ENCODE measurements at regions not wholly inside any gene's neighbourhood (a gene's known extent, or its start where the extent isn't known, plus 50 kb on each side); places are given as distances from the start of the nearest gene placed in this dataset.

GRCh38 chr17:70668276-70668937 lies 499.1 kb downstream of the KCNJ2 start:
- H3K27me3 ChIP-seq (ENCODE audit: control insufficient read depth, insufficient read depth, low read length): no peaks in the 10 kb centered on the region
- ChIA-PET CTCF (no interaction called here), POLR2A (no interaction called here)
- H3K9me3 ChIP-seq (ENCODE audit: control insufficient read depth, insufficient read depth, low read length): no peaks in the 10 kb centered on the region
- TF ChIP-seq, protein P1, sequence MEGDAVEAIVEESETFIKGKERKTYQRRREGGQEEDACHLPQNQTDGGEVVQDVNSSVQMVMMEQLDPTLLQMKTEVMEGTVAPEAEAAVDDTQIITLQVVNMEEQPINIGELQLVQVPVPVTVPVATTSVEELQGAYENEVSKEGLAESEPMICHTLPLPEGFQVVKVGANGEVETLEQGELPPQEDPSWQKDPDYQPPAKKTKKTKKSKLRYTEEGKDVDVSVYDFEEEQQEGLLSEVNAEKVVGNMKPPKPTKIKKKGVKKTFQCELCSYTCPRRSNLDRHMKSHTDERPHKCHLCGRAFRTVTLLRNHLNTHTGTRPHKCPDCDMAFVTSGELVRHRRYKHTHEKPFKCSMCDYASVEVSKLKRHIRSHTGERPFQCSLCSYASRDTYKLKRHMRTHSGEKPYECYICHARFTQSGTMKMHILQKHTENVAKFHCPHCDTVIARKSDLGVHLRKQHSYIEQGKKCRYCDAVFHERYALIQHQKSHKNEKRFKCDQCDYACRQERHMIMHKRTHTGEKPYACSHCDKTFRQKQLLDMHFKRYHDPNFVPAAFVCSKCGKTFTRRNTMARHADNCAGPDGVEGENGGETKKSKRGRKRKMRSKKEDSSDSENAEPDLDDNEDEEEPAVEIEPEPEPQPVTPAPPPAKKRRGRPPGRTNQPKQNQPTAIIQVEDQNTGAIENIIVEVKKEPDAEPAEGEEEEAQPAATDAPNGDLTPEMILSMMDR (IDR thresholded peaks at IDR 0.05; ENCODE audit: low read depth, low read length): no peak
- H3K4me3 ChIP-seq (ENCODE audit: low read depth, low read length): no peak overlapping the region
- no peak for DNase-seq (ENCODE audit: low read depth, low spot score)
- no peak overlapping the region for H3K27ac ChIP-seq (ENCODE audit: low read depth, low read length)

GRCh38 chr17:70668938-70669778 lies 499.8 kb downstream of the KCNJ2 start:
- TF ChIP-seq, protein P1 (IDR thresholded peaks at IDR 0.05; ENCODE audit: low read depth, low read length): no peak
- H3K27me3 ChIP-seq (ENCODE audit: control insufficient read depth, insufficient read depth, low read length): no peaks in the 10 kb centered on the region
- CTCF ChIA-PET: no interaction called here
- H3K27ac ChIP-seq (ENCODE audit: low read depth, low read length): no peak overlapping the region
- no peak for DNase-seq (ENCODE audit: low read depth, low spot score)
- no peaks in the 10 kb centered on the region for H3K9me3 ChIP-seq (ENCODE audit: control insufficient read depth, insufficient read depth, low read length)
- H3K4me3 ChIP-seq (ENCODE audit: low read depth, low read length): no peak overlapping the region
- POLR2A ChIA-PET: no interaction called here

- no peak for DNase-seq (ENCODE audit: low read depth, low spot score)
- no peak overlapping the region for H3K4me3 ChIP-seq (ENCODE audit: low read depth, low read length)
- ChIA-PET POLR2A (no interaction called here), CTCF (no interaction called here)
- no peaks in the 10 kb centered on the region for H3K9me3 ChIP-seq (ENCODE audit: control insufficient read depth, insufficient read depth, low read length)
- TF ChIP-seq, protein P1 (IDR thresholded peaks at IDR 0.05; ENCODE audit: low read depth, low read length): no peak
- no peaks in the 10 kb centered on the region for H3K27me3 ChIP-seq (ENCODE audit: control insufficient read depth, insufficient read depth, low read length)
- no peak overlapping the region for H3K27ac ChIP-seq (ENCODE audit: low read depth, low read length)
These were observed 504.7 kb downstream of the KCNJ2 start for GRCh38 chr17:70674061-70674460.

DNA sequence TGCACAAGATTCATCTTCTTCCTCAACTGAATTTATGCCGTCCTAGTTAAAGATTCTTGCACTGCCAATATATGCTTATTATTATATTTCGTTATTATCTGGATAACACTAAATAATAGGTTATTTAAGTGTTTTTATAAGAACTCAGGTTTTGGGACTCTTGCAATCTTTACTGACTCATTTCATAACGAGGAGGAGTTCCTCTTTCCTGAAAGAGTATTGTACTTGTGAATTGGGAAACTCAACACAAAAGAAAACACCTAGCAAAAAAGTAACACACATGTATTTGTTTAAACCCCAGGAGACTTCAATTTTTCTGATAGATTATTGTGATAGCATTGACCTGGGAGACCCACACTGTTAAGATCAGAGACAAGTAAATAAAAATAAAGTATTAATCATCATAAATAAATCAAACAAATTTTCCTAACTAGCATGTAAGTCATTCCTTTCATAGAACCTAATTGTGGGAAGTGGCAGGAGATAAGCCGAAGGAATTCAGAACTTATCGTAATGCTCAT lies 505.8 kb downstream of the KCNJ2 start:
- TF ChIP-seq, protein P1 (IDR thresholded peaks at IDR 0.05; ENCODE audit: low read depth, low read length): no peak
- CTCF ChIA-PET: no interaction called here
- H3K9me3 ChIP-seq (ENCODE audit: control insufficient read depth, insufficient read depth, low read length): no peaks in the 10 kb centered on the region
- POLR2A ChIA-PET: no interaction called here
- H3K4me3 ChIP-seq (ENCODE audit: low read depth, low read length): no peak overlapping the region
- DNase-seq (ENCODE audit: low read depth, low spot score): no peak
- H3K27ac ChIP-seq (ENCODE audit: low read depth, low read length): no peak overlapping the region
- no peaks in the 10 kb centered on the region for H3K27me3 ChIP-seq (ENCODE audit: control insufficient read depth, insufficient read depth, low read length)

All from AG04450 (cell line).